Karpas-422 (cell line): ENCODE measurements at regions not wholly inside any gene's neighbourhood (a gene's known extent, or its start where the extent isn't known, plus 50 kb on each side); places are given as distances from the start of the nearest gene placed in this dataset.

Experiments used
- DNase-seq: peaks from one replicate; pipeline ENCODE4 v3.0.0-alpha.2; 2015
- H2AFZ ChIP-seq: fragments of 200-600 bp; sonication (generic); 2 replicates; pipeline ENCODE4 v1.6.1; 2014; ENCODE audit warnings: antibody characterized with exemption, low read length, mixed read lengths
- H3K27ac ChIP-seq: fragments of 200-600 bp; sonication (generic); 2 replicates; pipeline ENCODE4 v1.5.1; 2014; ENCODE audit warnings: mild to moderate bottlenecking, low read length, moderate library complexity
- H3K27me3 ChIP-seq: fragments of 200-600 bp; sonication (generic); 2 replicates; pipeline ENCODE4 v1.6.1; 2014; ENCODE audit warnings: low read length, mixed read lengths
- H3K36me3 ChIP-seq: fragments of 200-600 bp; sonication (generic); 2 replicates; pipeline ENCODE4 v1.6.1; 2014; ENCODE audit warnings: low read length, mixed read lengths; ENCODE audit not compliant: insufficient read depth
- H3K4me1 ChIP-seq: fragments of 200-600 bp; sonication (generic); 2 replicates; pipeline ENCODE4 v1.6.1; 2014; ENCODE audit warnings: mild to moderate bottlenecking, low read length, mixed read lengths
- H3K4me2 ChIP-seq: fragments of 200-600 bp; sonication (generic); 2 replicates; pipeline ENCODE4 v1.6.1; 2014; ENCODE audit warnings: low read length, low read depth, mild to moderate bottlenecking; ENCODE audit not compliant: poor library complexity, severe bottlenecking
- H3K4me3 ChIP-seq: fragments of 200-600 bp; sonication (generic); 2 replicates; pipeline ENCODE4 v1.5.1; 2014; ENCODE audit warnings: mild to moderate bottlenecking, antibody characterized with exemption, low read length, mixed read lengths
- H3K79me2 ChIP-seq: fragments of 200-600 bp; sonication (generic); 2 replicates; pipeline ENCODE4 v1.6.1; 2014; ENCODE audit warnings: mild to moderate bottlenecking, low read length, mixed read lengths
- H3K9ac ChIP-seq: fragments of 200-600 bp; sonication (generic); 2 replicates; pipeline ENCODE4 v1.6.0; 2014; ENCODE audit warnings: low read length
- H3K9me2 ChIP-seq: fragments of 200-600 bp; sonication (generic), shearing (Covaris generic); replicated peaks from 2 replicates; pipeline ENCODE4 v1.6.0; 2014; ENCODE audit warnings: mild to moderate bottlenecking, low read length, moderate library complexity; ENCODE audit not compliant: insufficient read depth
- H3K9me3 ChIP-seq: fragments of 300-700, 200-600 bp; sonication (generic); 2 replicates; pipeline ENCODE4 v1.6.1; 2014; ENCODE audit warnings: low read length, mixed read lengths
- H4K20me1 ChIP-seq: fragments of 200-600 bp; sonication (generic); 2 replicates; pipeline ENCODE4 v1.6.1; 2014; ENCODE audit warnings: mild to moderate bottlenecking, antibody characterized with exemption, low read length, low read depth; ENCODE audit not compliant: insufficient read depth

DNA sequence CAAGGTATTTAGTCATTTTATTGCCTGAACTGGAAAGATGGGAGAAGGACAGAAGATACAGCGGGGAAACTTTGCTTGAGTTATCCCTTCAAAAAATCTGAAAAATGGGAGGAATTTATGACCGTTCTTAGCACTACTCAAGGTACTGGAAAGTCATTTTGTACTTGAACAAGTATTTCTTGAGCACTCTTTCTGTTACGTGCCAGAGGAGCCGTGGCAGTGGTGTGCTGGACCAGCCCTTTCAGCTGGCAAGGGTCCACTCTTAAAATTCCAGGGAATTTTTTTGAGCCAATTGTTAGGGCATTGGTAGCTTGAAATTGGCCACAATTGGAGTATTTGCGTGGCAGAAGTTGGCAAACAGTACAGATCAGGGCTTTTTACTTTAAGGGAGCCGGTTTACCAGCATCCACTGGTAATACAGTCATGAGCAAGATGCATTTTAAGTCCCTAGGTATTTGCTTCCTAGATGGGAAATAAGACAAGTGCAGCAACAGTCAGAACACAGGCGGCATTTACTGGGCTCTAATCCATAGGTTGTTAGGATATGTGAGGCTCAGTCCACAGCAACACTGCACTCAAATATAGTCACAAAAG is 145.9 kb upstream of the ST8SIA2 start:
- Histone ChIP-seq H3K4me1 (no peaks in the 10 kb centered on the region), H3K4me3 (no peak overlapping the region), H3K9me2 (no peaks in the 10 kb centered on the region), H3K9me3 (no peaks in the 10 kb centered on the region), H3K36me3 (no peaks in the 10 kb centered on the region), H3K9ac (no peak overlapping the region), H3K4me2 (no peak overlapping the region), H2AFZ (no peak overlapping the region), H3K27me3 (no peaks in the 10 kb centered on the region), H3K79me2 (no peaks in the 10 kb centered on the region), H3K27ac (no peak overlapping the region), H4K20me1 (no peaks in the 10 kb centered on the region)
- no peak for DNase-seq

DNA sequence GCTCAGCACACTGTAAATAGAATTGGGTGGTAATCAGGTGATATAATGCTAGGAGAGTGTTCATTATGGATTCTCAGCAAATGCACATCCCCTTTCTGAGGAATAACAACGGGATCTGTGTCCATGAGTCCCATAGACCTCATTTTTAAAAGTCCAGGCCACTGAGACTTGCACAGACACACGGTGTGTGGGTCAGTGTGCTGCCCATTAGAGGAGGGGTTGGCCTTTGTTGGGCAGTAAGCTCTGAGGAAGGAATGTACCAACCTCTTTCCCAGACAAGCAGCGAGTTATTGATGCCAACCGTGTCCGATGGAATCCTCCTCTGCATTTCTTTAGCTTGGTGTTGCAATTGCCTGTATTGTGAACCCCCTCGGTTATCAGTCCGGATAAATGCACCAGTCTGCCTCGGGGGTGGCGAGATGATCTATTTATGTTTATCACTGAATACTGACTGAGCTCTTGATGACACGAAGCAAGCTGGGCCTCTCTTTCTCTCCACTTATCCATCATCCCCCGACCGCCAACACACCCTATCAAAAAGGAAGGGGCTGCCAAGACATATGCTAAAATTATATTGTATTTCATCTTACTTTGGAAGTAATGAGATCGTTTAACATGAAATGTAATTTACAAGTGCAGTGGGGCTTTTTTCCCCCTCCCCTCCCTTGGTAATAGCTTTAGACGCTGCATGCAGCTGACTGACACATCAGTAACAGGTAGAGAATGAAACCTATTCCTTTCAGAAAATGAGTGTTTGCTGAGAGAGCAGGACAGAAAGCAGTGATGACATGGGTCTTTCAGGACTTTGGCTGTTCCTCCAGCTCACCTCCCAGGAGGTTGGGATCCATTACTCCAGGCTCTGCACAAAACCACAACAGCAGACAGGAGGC is 126.6 kb upstream of the ST8SIA2 start:
- no peaks in the 10 kb centered on the region for H3K9me3 ChIP-seq

DNA sequence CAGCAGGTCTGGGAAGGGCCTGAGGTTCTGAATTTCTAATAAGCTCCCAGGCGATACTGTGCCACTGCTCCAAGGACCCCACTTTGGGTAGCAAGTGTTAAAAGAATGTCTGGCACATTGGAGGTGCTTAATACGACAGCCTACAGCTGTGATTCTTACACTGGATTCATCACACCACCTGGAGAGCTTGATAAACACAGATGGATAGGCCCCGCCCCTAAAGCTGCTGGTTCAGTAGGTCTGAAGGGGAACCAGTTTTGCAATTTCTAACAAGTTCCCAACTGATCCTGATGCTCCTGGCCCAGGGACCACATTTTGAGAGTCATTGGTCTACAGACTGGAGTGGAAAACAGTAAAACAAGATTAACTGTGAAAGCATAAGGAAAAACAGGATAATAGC is 124.8 kb upstream of the ST8SIA2 start:
- Histone ChIP-seq H3K4me1 (peaks cover under 1% of the 10 kb centered on the region; the same call in 1 of the 2 replicates), H3K9ac (no peak overlapping the region), H3K79me2 (no peaks in the 10 kb centered on the region), H3K4me3 (no peak overlapping the region), H2AFZ (no peak overlapping the region), H3K27me3 (no peaks in the 10 kb centered on the region), H3K27ac (no peak overlapping the region), H4K20me1 (no peaks in the 10 kb centered on the region), H3K4me2 (no peak overlapping the region), H3K9me3 (no peaks in the 10 kb centered on the region), H3K9me2 (no peaks in the 10 kb centered on the region), H3K36me3 (no peaks in the 10 kb centered on the region)
- no peak for DNase-seq

More for the DNA sequence above, 126.6 kb upstream of the ST8SIA2 start:
- H3K4me2 ChIP-seq, result no peak overlapping the region
- H3K4me1 ChIP-seq, result no peaks in the 10 kb centered on the region
- no peak overlapping the region for H3K9ac ChIP-seq
- H4K20me1 ChIP-seq, result no peaks in the 10 kb centered on the region
- H3K79me2 ChIP-seq, result no peaks in the 10 kb centered on the region
- no peaks in the 10 kb centered on the region for H3K9me2 ChIP-seq
- H3K27ac ChIP-seq, result no peak overlapping the region
- no peak overlapping the region for H2AFZ ChIP-seq
- H3K36me3 ChIP-seq, result no peaks in the 10 kb centered on the region
- H3K4me3 ChIP-seq, result no peak overlapping the region
- DNase-seq, result no peak
- H3K27me3 ChIP-seq, result no peaks in the 10 kb centered on the region

DNA sequence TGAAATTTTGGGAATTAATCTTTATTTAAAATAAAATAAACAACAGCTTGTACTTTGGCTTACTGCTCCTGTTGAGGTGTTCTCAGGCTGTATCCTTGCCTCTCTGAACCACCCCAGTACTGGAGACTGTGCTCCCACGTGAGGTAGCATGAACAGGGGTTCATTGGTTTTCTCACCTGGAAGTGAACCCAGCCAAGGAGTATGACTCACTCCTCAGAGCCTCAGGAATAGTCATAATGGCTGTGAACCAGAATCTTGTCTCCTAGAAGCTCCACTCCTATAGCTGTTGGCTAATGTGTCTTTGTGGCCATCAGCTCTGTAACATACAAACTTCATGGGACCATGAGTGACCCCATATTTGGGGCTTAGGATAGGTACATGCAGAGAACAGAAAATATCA is 122.5 kb upstream of the ST8SIA2 start:
- H3K4me1 ChIP-seq, result peaks cover 3% of the 10 kb centered on the region; the same call in 1 of the 2 replicates
- H2AFZ ChIP-seq, result no peak overlapping the region
- H3K9me3 ChIP-seq, result no peaks in the 10 kb centered on the region
- no peaks in the 10 kb centered on the region for H3K9me2 ChIP-seq
- DNase-seq, result no peak
- H3K79me2 ChIP-seq, result no peaks in the 10 kb centered on the region
- no peaks in the 10 kb centered on the region for H4K20me1 ChIP-seq
- H3K27me3 ChIP-seq, result no peaks in the 10 kb centered on the region
- no peak overlapping the region for H3K4me2 ChIP-seq
- no peak overlapping the region for H3K4me3 ChIP-seq
- no peaks in the 10 kb centered on the region for H3K36me3 ChIP-seq
- H3K9ac ChIP-seq, result no peak overlapping the region
- H3K27ac ChIP-seq, result no peak overlapping the region

DNA sequence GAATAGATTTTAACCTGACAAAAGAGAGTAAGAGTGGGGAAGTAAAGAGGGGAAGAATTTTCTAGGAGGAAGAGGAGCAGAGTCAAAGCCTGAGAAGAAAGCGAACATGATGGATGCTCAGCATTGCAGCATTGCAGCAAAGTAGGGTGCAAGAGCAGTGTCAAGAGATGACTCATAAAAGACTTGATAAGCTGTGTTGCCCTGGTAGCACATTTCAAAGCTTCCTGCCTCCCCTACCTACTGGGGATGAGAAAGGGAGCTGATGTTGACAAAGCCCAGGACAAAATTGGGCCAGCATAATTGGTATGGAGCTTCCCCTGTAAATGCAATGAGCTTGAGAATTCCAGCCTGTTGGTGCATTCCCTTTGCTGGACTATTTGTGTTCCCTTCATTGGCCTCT is 121.6 kb upstream of the ST8SIA2 start:
- Histone ChIP-seq H3K4me1 (peaks cover 3% of the 10 kb centered on the region; the same call in 1 of the 2 replicates), H3K36me3 (no peaks in the 10 kb centered on the region), H3K4me2 (no peak overlapping the region), H3K9ac (no peak overlapping the region), H3K4me3 (no peak overlapping the region), H3K9me3 (no peaks in the 10 kb centered on the region), H3K79me2 (no peaks in the 10 kb centered on the region), H4K20me1 (no peaks in the 10 kb centered on the region), H3K9me2 (no peaks in the 10 kb centered on the region), H3K27me3 (no peaks in the 10 kb centered on the region), H2AFZ (no peak overlapping the region), H3K27ac (no peak overlapping the region)
- no peak for DNase-seq

DNA sequence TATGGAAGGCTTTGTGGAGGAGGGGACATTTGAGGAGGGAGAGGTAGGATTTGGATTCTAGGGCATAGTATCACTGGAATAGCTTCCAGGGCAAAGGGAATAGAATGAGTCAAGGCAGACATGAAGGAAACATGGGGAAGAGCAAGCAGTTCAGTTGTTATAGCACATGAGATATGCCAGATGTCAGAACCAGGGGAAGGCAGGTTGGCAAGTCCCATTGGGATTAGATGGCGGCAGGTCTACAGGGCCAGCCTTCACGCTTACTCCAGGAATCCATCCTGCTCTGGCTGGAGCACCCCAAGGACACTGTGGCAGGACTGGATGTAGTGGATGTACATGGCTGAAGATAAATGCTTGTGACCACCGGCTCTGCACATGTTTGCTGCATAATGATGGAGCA is 120.4 kb upstream of the ST8SIA2 start:
- DNase-seq, result no peak
- Histone ChIP-seq H3K27me3 (no peaks in the 10 kb centered on the region), H3K9me2 (no peaks in the 10 kb centered on the region), H3K4me1 (peaks cover 3% of the 10 kb centered on the region; the same call in 1 of the 2 replicates), H3K9me3 (no peaks in the 10 kb centered on the region), H4K20me1 (no peaks in the 10 kb centered on the region), H2AFZ (no peak overlapping the region), H3K4me3 (no peak overlapping the region), H3K27ac (no peak overlapping the region), H3K79me2 (no peaks in the 10 kb centered on the region), H3K9ac (no peak overlapping the region), H3K36me3 (no peaks in the 10 kb centered on the region), H3K4me2 (no peak overlapping the region)

DNA sequence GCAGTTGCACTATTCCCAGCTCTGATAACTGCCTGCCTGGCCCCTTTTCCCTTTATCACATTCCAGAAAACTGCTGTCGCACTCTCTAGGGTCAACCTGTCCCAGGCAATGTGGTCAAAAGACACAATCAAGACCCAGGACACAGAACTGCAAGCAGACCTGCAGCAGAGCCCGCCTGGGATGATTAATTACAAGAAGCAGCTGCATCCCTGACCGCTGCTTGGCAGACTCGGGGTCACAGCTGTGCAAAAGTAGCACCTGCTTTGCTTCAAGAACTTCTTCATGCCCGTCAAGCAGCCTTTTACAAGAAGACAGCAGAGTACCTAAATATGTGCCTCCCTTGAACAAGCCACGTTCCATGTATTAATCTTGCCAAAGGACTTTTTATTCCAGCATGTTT is 120.0 kb upstream of the ST8SIA2 start:
- Histone ChIP-seq H3K4me3 (no peak overlapping the region), H3K79me2 (no peaks in the 10 kb centered on the region), H3K36me3 (no peaks in the 10 kb centered on the region), H3K4me2 (no peak overlapping the region), H3K9me3 (no peaks in the 10 kb centered on the region), H3K27ac (no peak overlapping the region), H3K4me1 (peaks cover 3% of the 10 kb centered on the region; the same call in 1 of the 2 replicates), H3K27me3 (no peaks in the 10 kb centered on the region), H3K9ac (no peak overlapping the region), H3K9me2 (no peaks in the 10 kb centered on the region), H4K20me1 (no peaks in the 10 kb centered on the region), H2AFZ (no peak overlapping the region)
- no peak for DNase-seq

DNA sequence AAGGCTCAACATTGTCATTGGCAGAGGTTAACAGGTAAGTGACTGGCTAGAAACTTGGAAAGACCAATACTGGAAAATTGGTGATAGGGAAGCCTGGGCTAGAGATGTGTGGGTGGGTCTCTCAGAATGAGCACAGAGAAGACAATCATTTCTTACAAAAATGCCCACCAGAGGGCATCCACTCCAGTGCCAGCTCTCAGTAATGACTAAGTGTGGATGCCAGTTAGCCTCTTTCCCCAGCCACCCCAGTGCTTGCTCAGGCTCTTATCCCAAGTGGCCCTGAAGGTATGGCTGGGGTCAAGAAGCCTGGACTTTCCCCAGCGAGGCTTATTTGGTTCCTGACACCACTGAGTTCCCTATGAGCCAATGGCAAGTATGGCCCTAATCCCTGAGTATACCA is 115.9 kb upstream of the ST8SIA2 start:
- no peaks in the 10 kb centered on the region for H4K20me1 ChIP-seq
- H3K9ac ChIP-seq, result no peak overlapping the region
- H3K4me3 ChIP-seq, result no peak overlapping the region
- no peaks in the 10 kb centered on the region for H3K27me3 ChIP-seq
- no peaks in the 10 kb centered on the region for H3K79me2 ChIP-seq
- H2AFZ ChIP-seq, result no peak overlapping the region
- no peaks in the 10 kb centered on the region for H3K36me3 ChIP-seq
- DNase-seq, result peak; percentile 71
- no peak overlapping the region for H3K27ac ChIP-seq
- no peak overlapping the region for H3K4me2 ChIP-seq
- no peaks in the 10 kb centered on the region for H3K9me2 ChIP-seq
- H3K9me3 ChIP-seq, result no peaks in the 10 kb centered on the region
- H3K4me1 ChIP-seq, result peaks cover 3% of the 10 kb centered on the region; the same call in 1 of the 2 replicates
